ENCODE measurements at regions not wholly inside any gene's neighbourhood (a gene's known extent, or its start where the extent isn't known, plus 50 kb on each side); places are given as distances from the start of the nearest gene placed in this dataset.
"Not testable (repeated sequence)": the region's sequence is repeated elsewhere in the genome, so short reads cannot be mapped to it uniquely, and the experiment has no call there.

DNA sequence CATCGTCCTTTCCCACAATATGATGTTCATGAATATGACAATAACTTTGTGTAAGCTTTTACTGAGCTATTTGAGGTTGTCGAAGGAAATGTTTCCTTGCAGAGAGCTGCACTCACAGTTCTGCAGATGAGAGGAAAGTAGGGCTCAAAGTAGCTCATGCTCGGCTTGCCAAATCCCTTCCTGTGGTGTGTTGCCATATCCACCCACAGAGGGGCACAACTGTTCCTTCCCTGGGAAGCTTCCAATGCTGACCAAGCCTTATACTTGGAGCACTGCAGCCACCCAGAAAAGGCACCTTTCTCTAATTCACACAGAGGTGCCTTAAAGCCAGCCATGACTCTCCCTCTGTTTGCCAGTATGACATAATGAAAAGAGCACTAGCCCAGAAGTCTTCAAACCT is 390.3 kb downstream of the CAAP1 start:
- no peak for ATAC-seq
- in situ Hi-C loops (cut with HindIII; ENCODE audit: low pct_unique_long_range_greater_than_20kb, low sequenced_read_pairs): no loop called here

DNA sequence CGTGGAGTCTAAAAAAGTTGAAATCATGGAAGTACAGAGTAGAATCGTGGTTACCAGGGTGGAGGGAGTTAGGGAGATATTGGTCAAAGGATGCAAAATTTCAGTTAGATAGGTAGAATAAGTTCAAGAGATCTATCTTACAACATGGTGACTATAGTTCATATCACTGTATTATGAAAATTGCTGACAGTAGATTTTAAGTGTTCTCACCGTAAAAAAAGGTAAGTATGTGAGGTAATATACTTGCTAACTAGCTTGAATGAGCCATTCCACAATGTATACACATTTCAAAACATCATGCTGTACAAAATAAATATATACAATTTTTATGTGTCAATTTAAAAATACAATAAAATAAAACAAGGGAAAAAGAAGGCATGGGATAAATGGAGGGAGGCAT is 392.1 kb downstream of the CAAP1 start:
- TF ChIP-seq TCF7L2 (IDR thresholded peaks at IDR 0.05; ENCODE audit: low read depth, low read length) (no peak), SIN3A (IDR thresholded peaks at IDR 0.05; ENCODE audit: borderline replicate concordance, insufficient read depth, low read depth, low read length) (no peak), POLR2AphosphoS5 (IDR thresholded peaks at IDR 0.05; ENCODE audit: low read depth, low read length) (no peak)
- TF ChIP-seq, protein P1, sequence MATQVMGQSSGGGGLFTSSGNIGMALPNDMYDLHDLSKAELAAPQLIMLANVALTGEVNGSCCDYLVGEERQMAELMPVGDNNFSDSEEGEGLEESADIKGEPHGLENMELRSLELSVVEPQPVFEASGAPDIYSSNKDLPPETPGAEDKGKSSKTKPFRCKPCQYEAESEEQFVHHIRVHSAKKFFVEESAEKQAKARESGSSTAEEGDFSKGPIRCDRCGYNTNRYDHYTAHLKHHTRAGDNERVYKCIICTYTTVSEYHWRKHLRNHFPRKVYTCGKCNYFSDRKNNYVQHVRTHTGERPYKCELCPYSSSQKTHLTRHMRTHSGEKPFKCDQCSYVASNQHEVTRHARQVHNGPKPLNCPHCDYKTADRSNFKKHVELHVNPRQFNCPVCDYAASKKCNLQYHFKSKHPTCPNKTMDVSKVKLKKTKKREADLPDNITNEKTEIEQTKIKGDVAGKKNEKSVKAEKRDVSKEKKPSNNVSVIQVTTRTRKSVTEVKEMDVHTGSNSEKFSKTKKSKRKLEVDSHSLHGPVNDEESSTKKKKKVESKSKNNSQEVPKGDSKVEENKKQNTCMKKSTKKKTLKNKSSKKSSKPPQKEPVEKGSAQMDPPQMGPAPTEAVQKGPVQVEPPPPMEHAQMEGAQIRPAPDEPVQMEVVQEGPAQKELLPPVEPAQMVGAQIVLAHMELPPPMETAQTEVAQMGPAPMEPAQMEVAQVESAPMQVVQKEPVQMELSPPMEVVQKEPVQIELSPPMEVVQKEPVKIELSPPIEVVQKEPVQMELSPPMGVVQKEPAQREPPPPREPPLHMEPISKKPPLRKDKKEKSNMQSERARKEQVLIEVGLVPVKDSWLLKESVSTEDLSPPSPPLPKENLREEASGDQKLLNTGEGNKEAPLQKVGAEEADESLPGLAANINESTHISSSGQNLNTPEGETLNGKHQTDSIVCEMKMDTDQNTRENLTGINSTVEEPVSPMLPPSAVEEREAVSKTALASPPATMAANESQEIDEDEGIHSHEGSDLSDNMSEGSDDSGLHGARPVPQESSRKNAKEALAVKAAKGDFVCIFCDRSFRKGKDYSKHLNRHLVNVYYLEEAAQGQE (IDR thresholded peaks at IDR 0.05; ENCODE audit: insufficient read depth in 1 of 2, low read depth in 2 of 2, low read length in 1 of 2): no peak
- TF ChIP-seq, protein P2, sequence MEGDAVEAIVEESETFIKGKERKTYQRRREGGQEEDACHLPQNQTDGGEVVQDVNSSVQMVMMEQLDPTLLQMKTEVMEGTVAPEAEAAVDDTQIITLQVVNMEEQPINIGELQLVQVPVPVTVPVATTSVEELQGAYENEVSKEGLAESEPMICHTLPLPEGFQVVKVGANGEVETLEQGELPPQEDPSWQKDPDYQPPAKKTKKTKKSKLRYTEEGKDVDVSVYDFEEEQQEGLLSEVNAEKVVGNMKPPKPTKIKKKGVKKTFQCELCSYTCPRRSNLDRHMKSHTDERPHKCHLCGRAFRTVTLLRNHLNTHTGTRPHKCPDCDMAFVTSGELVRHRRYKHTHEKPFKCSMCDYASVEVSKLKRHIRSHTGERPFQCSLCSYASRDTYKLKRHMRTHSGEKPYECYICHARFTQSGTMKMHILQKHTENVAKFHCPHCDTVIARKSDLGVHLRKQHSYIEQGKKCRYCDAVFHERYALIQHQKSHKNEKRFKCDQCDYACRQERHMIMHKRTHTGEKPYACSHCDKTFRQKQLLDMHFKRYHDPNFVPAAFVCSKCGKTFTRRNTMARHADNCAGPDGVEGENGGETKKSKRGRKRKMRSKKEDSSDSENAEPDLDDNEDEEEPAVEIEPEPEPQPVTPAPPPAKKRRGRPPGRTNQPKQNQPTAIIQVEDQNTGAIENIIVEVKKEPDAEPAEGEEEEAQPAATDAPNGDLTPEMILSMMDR (IDR thresholded peaks at IDR 0.05): no peak
- Histone ChIP-seq H3K4me3 (ENCODE audit: low read depth in 2 of 2, low read length in 2 of 2) (no peak overlapping the region), H3K4me1 (ENCODE audit: control insufficient read depth, insufficient read depth, low read length) (no peaks in the 10 kb centered on the region), H3K27me3 (ENCODE audit: control insufficient read depth, insufficient read depth, low read length) (no peaks in the 10 kb centered on the region), H3K27ac (ENCODE audit: low read length) (no peak overlapping the region), H3K36me3 (ENCODE audit: control insufficient read depth, insufficient read depth, low read length) (no peaks in the 10 kb centered on the region), H3K9me3 (ENCODE audit: control insufficient read depth, insufficient read depth, low read depth, low read length) (no peaks in the 10 kb centered on the region)
- intact Hi-C loops (cut with micrococcal nuclease; ENCODE audit: unreplicated experiment): no loop called here
- CTCF ChIA-PET: no interaction called here
- in situ Hi-C loops (cut with HindIII; ENCODE audit: low pct_unique_long_range_greater_than_20kb, low sequenced_read_pairs): no loop called here
- POLR2A ChIA-PET: no interaction called here
- ATAC-seq (no peak), DNase-seq (ENCODE audit: low read depth, low spot score) (no peak)
- no TSS peak for BruUV-seq (replicated peaks)

More for the DNA sequence above, 390.3 kb downstream of the CAAP1 start:
- POLR2A ChIA-PET: no interaction called here
- intact Hi-C loops (cut with micrococcal nuclease; ENCODE audit: unreplicated experiment): no loop called here
- no peak overlapping the region for H3K27ac ChIP-seq (ENCODE audit: low read length)
- H3K4me1 ChIP-seq (ENCODE audit: control insufficient read depth, insufficient read depth, low read length): no peaks in the 10 kb centered on the region
- no peak for DNase-seq (ENCODE audit: low read depth, low spot score)
- CTCF ChIA-PET: no interaction called here
- TF ChIP-seq, protein P1 (IDR thresholded peaks at IDR 0.05; ENCODE audit: insufficient read depth in 1 of 2, low read depth in 2 of 2, low read length in 1 of 2): no peak
- TF ChIP-seq, protein P2 (IDR thresholded peaks at IDR 0.05): no peak
- TF ChIP-seq TCF7L2 (IDR thresholded peaks at IDR 0.05; ENCODE audit: low read depth, low read length) (no peak), SIN3A (IDR thresholded peaks at IDR 0.05; ENCODE audit: borderline replicate concordance, insufficient read depth, low read depth, low read length) (no peak), POLR2AphosphoS5 (IDR thresholded peaks at IDR 0.05; ENCODE audit: low read depth, low read length) (no peak)
- H3K27me3 ChIP-seq (ENCODE audit: control insufficient read depth, insufficient read depth, low read length): no peaks in the 10 kb centered on the region
- no peak overlapping the region for H3K4me3 ChIP-seq (ENCODE audit: low read depth in 2 of 2, low read length in 2 of 2)
- H3K36me3 ChIP-seq (ENCODE audit: control insufficient read depth, insufficient read depth, low read length): no peaks in the 10 kb centered on the region
- no peaks in the 10 kb centered on the region for H3K9me3 ChIP-seq (ENCODE audit: control insufficient read depth, insufficient read depth, low read depth, low read length)
- BruUV-seq (replicated peaks): no TSS peak

DNA sequence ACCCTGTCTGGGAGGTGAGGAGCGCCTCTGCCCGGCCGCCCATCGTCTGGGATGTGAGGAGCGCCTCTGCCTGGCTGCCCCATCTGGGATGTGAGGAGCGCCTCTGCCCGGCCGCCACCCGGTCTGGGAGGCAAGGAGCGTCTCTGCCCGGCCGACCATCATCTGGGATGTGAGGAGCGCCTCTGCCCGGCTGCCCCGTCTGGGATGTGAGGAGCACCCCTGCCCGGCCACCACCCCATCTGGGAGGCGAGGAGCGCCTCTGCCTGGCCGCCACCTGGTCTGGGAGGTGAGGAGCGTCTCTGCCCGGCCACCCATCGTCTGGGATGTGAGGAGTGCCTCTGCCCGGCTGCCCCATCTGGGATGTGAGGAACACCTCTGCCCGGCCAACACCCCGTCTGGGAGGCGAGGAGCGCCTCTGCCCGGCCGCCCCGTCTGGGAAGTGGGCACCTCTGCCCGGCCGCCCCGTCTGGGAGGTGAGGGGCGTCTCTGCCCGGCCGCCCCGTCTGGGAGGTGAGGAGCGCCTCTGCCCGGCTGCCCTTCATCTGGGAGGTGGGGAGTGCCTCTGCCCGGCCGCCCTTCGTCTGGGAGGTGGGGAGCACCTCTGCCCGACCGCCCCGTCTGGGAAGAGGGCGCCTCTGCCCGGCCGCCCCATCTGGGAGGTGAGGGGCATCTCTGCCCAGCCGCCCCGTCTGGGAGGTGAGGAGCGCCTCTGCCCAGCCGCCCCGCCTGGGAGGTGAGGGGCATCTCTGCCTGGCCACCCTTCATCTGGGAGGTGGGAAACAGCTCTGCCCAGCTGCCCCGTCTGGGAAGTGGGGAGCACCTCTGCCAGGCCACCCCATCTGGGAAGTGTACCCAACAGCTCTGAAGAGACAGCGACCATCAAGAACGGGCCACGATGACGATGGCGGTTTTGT is 399.7 kb downstream of the CAAP1 start:
- H3K27me3 ChIP-seq (ENCODE audit: control insufficient read depth, insufficient read depth, low read length); H3K36me3 ChIP-seq (ENCODE audit: control insufficient read depth, insufficient read depth, low read length); DNase-seq (ENCODE audit: low read depth, low spot score); H3K27ac ChIP-seq (ENCODE audit: low read length); BruUV-seq (replicated peaks); H3K4me3 ChIP-seq (ENCODE audit: low read depth in 2 of 2, low read length in 2 of 2); CTCF ChIA-PET; POLR2A ChIA-PET; intact Hi-C loops (cut with micrococcal nuclease; ENCODE audit: unreplicated experiment); H3K9me3 ChIP-seq (ENCODE audit: control insufficient read depth, insufficient read depth, low read depth, low read length); in situ Hi-C loops (cut with HindIII; ENCODE audit: low pct_unique_long_range_greater_than_20kb, low sequenced_read_pairs); H3K4me1 ChIP-seq (ENCODE audit: control insufficient read depth, insufficient read depth, low read length); ATAC-seq: not testable (repeated sequence)
